HCT116 (cell line): ENCODE measurements at regions not wholly inside any gene's neighbourhood (a gene's known extent, or its start where the extent isn't known, plus 50 kb on each side); places are given as distances from the start of the nearest gene placed in this dataset.

Experiments used
- ATAC-seq: fragments of 200-7000 bp; cut with Tn5 transposase; 2 replicates; pipeline ENCODE4 v1.9.1; 2020; ENCODE audit warnings: mild to moderate bottlenecking, moderate library complexity
- BruUV-seq: library from RNA; stranded (reverse); fragments of 400-500 nt; replicated peaks from 2 replicates; lab custom pipeline; 2021; lab: Mats Ljungman, UMichigan
- CTCF ChIA-PET: fragments of 300-600 bp; sonication (Branson Sonifier 250); formaldehyde crosslinking; loops from one replicate; lab custom pipeline; 2021; ENCODE audit warnings: antibody characterized with exemption; lab: Charles Lee
- POLR2A ChIA-PET: fragments of 300-600, 350-600 bp; sonication (Branson Sonifier 250); formaldehyde crosslinking; loops from one replicate; lab custom pipeline; 2021; ENCODE audit warnings: antibody characterized with exemption; lab: Charles Lee
- RAD21 ChIA-PET, 2 experiments: fragments of 300-600 bp; sonication (Branson Sonifier 250); formaldehyde crosslinking; loops; one replicate each; lab custom pipeline; 2023; ENCODE audit warnings: low total read pairs in 2 of 2; ENCODE audit not compliant: uncharacterized antibody in 2 of 2, unreplicated experiment in 2 of 2, low non-redundant PET in 1 of 2; lab: Charles Lee
- DNase-seq: peaks from one replicate; pipeline ENCODE4 v3.0.0-alpha.2; 2010; ENCODE audit warnings: low read depth, low spot score
- H2AFZ ChIP-seq: fragments of 200-600 bp; shearing (Covaris generic), sonication (generic); 2 replicates; pipeline ENCODE4 v1.6.1; 2017; ENCODE audit warnings: low read depth, mixed run types, mixed read lengths, antibody characterized with exemption, low read length; ENCODE audit not compliant: poor library complexity, severe bottlenecking
- H3K27ac ChIP-seq: 2 replicates; pipeline ENCODE4 v1.5.1; 2012; ENCODE audit warnings: low read depth, low read length
- H3K27me3 ChIP-seq: fragments of 200-600 bp; sonication (generic); 2 replicates; pipeline ENCODE4 v1.6.1; 2016; ENCODE audit warnings: mixed run types, low read length, mixed read lengths; ENCODE audit not compliant: insufficient read depth
- H3K36me3 ChIP-seq, 2 experiments: fragments of 200-500 bp in 1 of 2; fragments of 200-600 bp in 1 of 2; sonication (Bioruptor generic) in 1 of 2; sonication (generic) in 1 of 2; 2 replicates each; pipeline versions ENCODE4 v1.5.1 to v1.6.1; 2014 to 2016; ENCODE audit warnings: low read length in 2 of 2, inconsistent platforms in 1 of 2, mixed read lengths in 1 of 2, mixed run types in 1 of 2; ENCODE audit not compliant: insufficient read depth in 2 of 2, control insufficient read depth in 1 of 2
- H3K4me1 ChIP-seq, 2 experiments: fragments of 200-600 bp in 1 of 2; sonication (generic) in 1 of 2; 2 replicates each; pipeline versions ENCODE4 v1.5.1 to v1.6.1; 2012 to 2017; ENCODE audit warnings: low read length in 2 of 2, inconsistent platforms in 1 of 2, mild to moderate bottlenecking in 1 of 2, mixed read lengths in 1 of 2, mixed run types in 1 of 2, moderate library complexity in 1 of 2; ENCODE audit not compliant: insufficient read depth in 2 of 2, control insufficient read depth in 1 of 2
- H3K4me2 ChIP-seq: fragments of 200-600 bp; sonication (generic); 2 replicates; pipeline ENCODE4 v1.6.1; 2017; ENCODE audit warnings: mixed run types, low read length, mixed read lengths
- H3K4me3 ChIP-seq, 2 experiments: fragments of 200-600 bp in 1 of 2; sonication (generic) in 1 of 2; replicated peaks in 1 of 2; 2 replicates each; pipeline ENCODE4 v1.5.1; 2011 to 2016; ENCODE audit warnings: low read length in 2 of 2, control low read depth in 1 of 2, low read depth in 1 of 2, mild to moderate bottlenecking in 1 of 2, mixed read lengths in 1 of 2, mixed run types in 1 of 2
- H3K79me2 ChIP-seq: fragments of 200-600 bp; sonication (generic); 2 replicates; pipeline ENCODE4 v1.6.1; 2017; ENCODE audit warnings: mild to moderate bottlenecking, mixed run types, low read length, moderate library complexity, mixed read lengths; ENCODE audit not compliant: insufficient read depth
- H3K9ac ChIP-seq: fragments of 200-600 bp; sonication (generic); 2 replicates; pipeline ENCODE4 v1.6.1; 2016; ENCODE audit warnings: low read length, mixed read lengths
- H3K9me2 ChIP-seq: fragments of 200-600 bp; sonication (generic), shearing (Covaris generic); 2 replicates; pipeline ENCODE4 v1.6.1; 2017; ENCODE audit warnings: mixed run types, mild to moderate bottlenecking, moderate library complexity; ENCODE audit not compliant: insufficient read depth
- H3K9me3 ChIP-seq, 2 experiments: fragments of 200-500 bp in 1 of 2; fragments of 200-600 bp in 1 of 2; sonication (Bioruptor generic) in 1 of 2; sonication (generic) in 1 of 2; 2 replicates each; pipeline ENCODE4 v1.6.1; 2014 to 2017; ENCODE audit warnings: low read length in 2 of 2, mixed read lengths in 2 of 2, inconsistent platforms in 1 of 2, low read depth in 1 of 2, mild to moderate bottlenecking in 1 of 2, mixed run types in 1 of 2, moderate library complexity in 1 of 2; ENCODE audit not compliant: control insufficient read depth in 1 of 2, insufficient read depth in 1 of 2
- H4K20me1 ChIP-seq: fragments of 200-600 bp; sonication (generic), shearing (Covaris generic); 2 replicates; pipeline ENCODE4 v1.6.1; 2017; ENCODE audit warnings: mixed run types, mild to moderate bottlenecking, moderate library complexity; ENCODE audit not compliant: insufficient read depth
- ATF3 ChIP-seq: IDR thresholded peaks from 2 replicates; pipeline ENCODE4 v1.6.1; 2012
- CBX3 ChIP-seq: IDR thresholded peaks from 2 replicates; pipeline ENCODE4 v1.6.1; 2012; ENCODE audit warnings: low read depth
- CEBPB ChIP-seq: IDR thresholded peaks from 2 replicates; pipeline ENCODE4 v1.6.1; 2012; ENCODE audit warnings: low read depth
- EGR1 ChIP-seq: IDR thresholded peaks from 2 replicates; pipeline ENCODE4 v1.6.1; 2012; ENCODE audit warnings: low read depth
- ELF1 ChIP-seq: IDR thresholded peaks from 2 replicates; pipeline ENCODE4 v1.6.1; 2012; ENCODE audit warnings: low read depth, borderline replicate concordance
- EZH2 ChIP-seq: fragments of 200-600 bp; sonication (generic); IDR thresholded peaks from 2 replicates; pipeline ENCODE4 v1.6.1; 2017; ENCODE audit warnings: antibody characterized with exemption, mixed run types
- EZH2phosphoT487 ChIP-seq: fragments of 200-600 bp; IDR thresholded peaks from 2 replicates; pipeline ENCODE4 v1.6.1; 2018; ENCODE audit warnings: antibody characterized with exemption, borderline replicate concordance
- FOSL1 ChIP-seq: IDR thresholded peaks from 2 replicates; pipeline ENCODE4 v1.6.1; 2012; ENCODE audit warnings: low read depth
- JUND ChIP-seq: IDR thresholded peaks from 2 replicates; pipeline ENCODE4 v1.6.1; 2012
- MAX ChIP-seq: IDR thresholded peaks from 2 replicates; pipeline ENCODE4 v1.6.1; 2012
- POLR2A ChIP-seq: IDR thresholded peaks from 2 replicates; pipeline ENCODE4 v1.7.0; 2011; ENCODE audit warnings: borderline replicate concordance; ENCODE audit not compliant: insufficient read depth, insufficient read length; ENCODE audit errors: extremely low read depth
- POLR2AphosphoS5 ChIP-seq: IDR thresholded peaks from 2 replicates; pipeline ENCODE4 v1.6.1; 2011; ENCODE audit warnings: mild to moderate bottlenecking, low read depth, low read length, moderate library complexity
- RAD21 ChIP-seq: IDR thresholded peaks from 2 replicates; pipeline ENCODE4 v1.6.1; 2012; ENCODE audit warnings: low read depth, mild to moderate bottlenecking
- SRF ChIP-seq: IDR thresholded peaks from 2 replicates; pipeline ENCODE4 v1.6.1; 2012; ENCODE audit warnings: low read depth
- YY1 ChIP-seq: IDR thresholded peaks from 2 replicates; pipeline ENCODE4 v1.6.1; 2011; ENCODE audit warnings: low read length, low read depth, moderate library complexity, mild to moderate bottlenecking; ENCODE audit not compliant: insufficient replicate concordance; ENCODE audit errors: extremely low read depth
- ZBTB33 ChIP-seq: IDR thresholded peaks from 2 replicates; pipeline ENCODE4 v1.6.1; 2011; ENCODE audit warnings: mild to moderate bottlenecking, low read length, moderate library complexity; ENCODE audit not compliant: insufficient replicate concordance; ENCODE audit errors: extremely low read depth
- ZNF274 ChIP-seq: fragments of 200-500 bp; sonication (Bioruptor generic); IDR thresholded peaks from 2 replicates; pipeline ENCODE4 v1.6.1; 2014; ENCODE audit warnings: mild to moderate bottlenecking, low read depth, low read length, inconsistent platforms
- intact Hi-C: fragments of 100-400 bp; cut with micrococcal nuclease; formaldehyde crosslinking; loops from 2 replicates; pipeline ENCODE4 v1.10.0; 2022

- intact Hi-C loops = no loop called here
Observed at GRCh38 chr5:61666064-61666621, 334.1 kb downstream of the ZSWIM6 start.

GRCh38 chr5:61667525-61668218 is 335.6 kb downstream of the ZSWIM6 start:
- H3K27me3 ChIP-seq = peaks cover 3% of the 10 kb centered on the region; the same call in 1 of the 2 replicates
- ChIA-PET CTCF (no interaction called here), POLR2A (no interaction called here), RAD21 (no interaction called here)
- ATAC-seq (no peak), DNase-seq (no peak)
- H3K4me3 ChIP-seq = no peak overlapping the region
- H3K79me2 ChIP-seq = no peaks in the 10 kb centered on the region
- no peak overlapping the region for H2AFZ ChIP-seq
- no peak overlapping the region for H3K9ac ChIP-seq
- H3K4me1 ChIP-seq = no peaks in the 10 kb centered on the region; a peak in 1 of 4 replicates
- no peaks in the 10 kb centered on the region for H3K9me3 ChIP-seq
- H3K9me2 ChIP-seq = no peaks in the 10 kb centered on the region
- BruUV-seq = no TSS peak
- H3K27ac ChIP-seq = no peak overlapping the region
- no peak overlapping the region for H3K4me2 ChIP-seq
- no peaks in the 10 kb centered on the region for H3K36me3 ChIP-seq
- H4K20me1 ChIP-seq = no peaks in the 10 kb centered on the region
- intact Hi-C loops = no loop called here
- TF ChIP-seq ELF1 = no peak
- TF ChIP-seq FOSL1 = no peak
- TF ChIP-seq ZBTB33 = no peak
- TF ChIP-seq POLR2A = no peak
- TF ChIP-seq JUND = no peak
- no peak for TF ChIP-seq RAD21
- no peak for TF ChIP-seq MAX
- TF ChIP-seq YY1 = no peak
- no peak for TF ChIP-seq CBX3
- no peak for TF ChIP-seq ATF3
- TF ChIP-seq POLR2AphosphoS5 = no peak

More at GRCh38 chr5:61666064-61666621, 334.1 kb downstream of the ZSWIM6 start:
- RAD21 ChIA-PET = no interaction called here
- no peaks in the 10 kb centered on the region for H3K9me3 ChIP-seq
- H3K27me3 ChIP-seq = peaks cover 3% of the 10 kb centered on the region; the same call in 1 of the 2 replicates
- no peak overlapping the region for H3K4me2 ChIP-seq
- ATAC-seq (no peak), DNase-seq (no peak)
- H3K27ac ChIP-seq = no peak overlapping the region
- H3K36me3 ChIP-seq = no peaks in the 10 kb centered on the region
- BruUV-seq = no TSS peak
- H3K4me3 ChIP-seq = no peak overlapping the region
- no peaks in the 10 kb centered on the region for H4K20me1 ChIP-seq
- H3K9me2 ChIP-seq = no peaks in the 10 kb centered on the region
- no peak for TF ChIP-seq CBX3
- no peak for TF ChIP-seq EZH2phosphoT487
- no peak for TF ChIP-seq ATF3
- no peak for TF ChIP-seq YY1
- no peak for TF ChIP-seq EZH2
- no peak for TF ChIP-seq EGR1
- TF ChIP-seq MAX = no peak
- no peak for TF ChIP-seq POLR2A
- no peak for TF ChIP-seq RAD21
- TF ChIP-seq FOSL1 = no peak
- no peak for TF ChIP-seq CEBPB
- TF ChIP-seq ZNF274 = no peak
- TF ChIP-seq SRF = no peak
- H2AFZ ChIP-seq = no peak overlapping the region
- H3K9ac ChIP-seq = no peak overlapping the region
- CTCF ChIA-PET = no interaction called here
- no peaks in the 10 kb centered on the region for H3K4me1 ChIP-seq
- POLR2A ChIA-PET = no interaction called here
- H3K79me2 ChIP-seq = no peaks in the 10 kb centered on the region
